GM12865 (cell line): ENCODE measurements at regions not wholly inside any gene's neighbourhood (a gene's known extent, or its start where the extent isn't known, plus 50 kb on each side); places are given as distances from the start of the nearest gene placed in this dataset.

Experiments used
- DNase-seq: peaks from one replicate; pipeline ENCODE4 v3.0.0; 2010; ENCODE audit warnings: low read depth
- H3K4me3 ChIP-seq: 2 replicates; pipeline ENCODE4 v1.5.1; 2011; ENCODE audit warnings: mild to moderate bottlenecking, low read depth, low read length, control low read depth
- TF ChIP-seq, protein P1 (sequence below): IDR thresholded peaks from 2 replicates; pipeline ENCODE4 v1.5.1; 2011; ENCODE audit warnings: low read length, control low read depth, low read depth, inconsistent platforms; ENCODE audit not compliant: insufficient read depth; ENCODE audit errors: missing control alignments

DNA sequence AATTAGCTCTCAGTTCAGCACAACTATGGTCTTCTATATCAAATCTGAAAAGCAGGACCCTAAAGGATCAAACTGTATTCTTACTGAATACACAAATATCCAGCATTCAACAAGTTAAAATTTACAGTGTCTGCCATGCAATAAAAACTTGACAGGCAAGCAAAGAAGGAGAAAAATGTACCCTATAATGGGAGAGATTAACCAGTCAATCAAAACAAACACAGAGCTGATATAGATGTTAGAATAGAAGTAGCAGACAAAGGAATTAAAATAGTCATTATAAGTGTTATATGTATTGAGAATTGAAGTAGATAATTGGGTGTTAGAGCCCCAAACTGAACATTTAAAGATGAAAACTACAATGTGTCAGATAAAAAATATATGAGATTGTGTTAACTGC is 914.9 kb downstream of the EPHA7 start:
- TF ChIP-seq, protein P1, sequence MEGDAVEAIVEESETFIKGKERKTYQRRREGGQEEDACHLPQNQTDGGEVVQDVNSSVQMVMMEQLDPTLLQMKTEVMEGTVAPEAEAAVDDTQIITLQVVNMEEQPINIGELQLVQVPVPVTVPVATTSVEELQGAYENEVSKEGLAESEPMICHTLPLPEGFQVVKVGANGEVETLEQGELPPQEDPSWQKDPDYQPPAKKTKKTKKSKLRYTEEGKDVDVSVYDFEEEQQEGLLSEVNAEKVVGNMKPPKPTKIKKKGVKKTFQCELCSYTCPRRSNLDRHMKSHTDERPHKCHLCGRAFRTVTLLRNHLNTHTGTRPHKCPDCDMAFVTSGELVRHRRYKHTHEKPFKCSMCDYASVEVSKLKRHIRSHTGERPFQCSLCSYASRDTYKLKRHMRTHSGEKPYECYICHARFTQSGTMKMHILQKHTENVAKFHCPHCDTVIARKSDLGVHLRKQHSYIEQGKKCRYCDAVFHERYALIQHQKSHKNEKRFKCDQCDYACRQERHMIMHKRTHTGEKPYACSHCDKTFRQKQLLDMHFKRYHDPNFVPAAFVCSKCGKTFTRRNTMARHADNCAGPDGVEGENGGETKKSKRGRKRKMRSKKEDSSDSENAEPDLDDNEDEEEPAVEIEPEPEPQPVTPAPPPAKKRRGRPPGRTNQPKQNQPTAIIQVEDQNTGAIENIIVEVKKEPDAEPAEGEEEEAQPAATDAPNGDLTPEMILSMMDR, result no peak
- no peak for DNase-seq
- no peak overlapping the region for H3K4me3 ChIP-seq

DNA sequence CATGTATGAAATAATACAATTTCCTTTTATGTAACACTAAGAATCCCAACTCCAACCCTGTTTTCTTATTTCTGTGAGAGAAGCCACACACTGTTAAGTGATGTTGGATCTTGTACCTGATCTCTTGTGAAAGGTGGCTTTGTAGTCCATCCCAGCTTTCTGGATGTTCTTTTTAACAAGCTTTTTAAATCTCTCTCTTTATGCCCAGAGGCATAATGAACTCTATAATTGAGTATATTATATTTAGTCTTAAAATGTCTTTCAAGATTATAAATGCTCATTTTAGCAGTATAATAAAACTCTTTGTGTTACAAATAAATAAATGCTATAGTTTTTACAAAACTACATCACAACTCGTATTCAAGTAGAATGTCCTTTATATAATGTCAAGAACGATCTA is 922.1 kb downstream of the EPHA7 start:
- TF ChIP-seq, protein P1, result no peak
- H3K4me3 ChIP-seq, result no peak overlapping the region
- no peak for DNase-seq

DNA sequence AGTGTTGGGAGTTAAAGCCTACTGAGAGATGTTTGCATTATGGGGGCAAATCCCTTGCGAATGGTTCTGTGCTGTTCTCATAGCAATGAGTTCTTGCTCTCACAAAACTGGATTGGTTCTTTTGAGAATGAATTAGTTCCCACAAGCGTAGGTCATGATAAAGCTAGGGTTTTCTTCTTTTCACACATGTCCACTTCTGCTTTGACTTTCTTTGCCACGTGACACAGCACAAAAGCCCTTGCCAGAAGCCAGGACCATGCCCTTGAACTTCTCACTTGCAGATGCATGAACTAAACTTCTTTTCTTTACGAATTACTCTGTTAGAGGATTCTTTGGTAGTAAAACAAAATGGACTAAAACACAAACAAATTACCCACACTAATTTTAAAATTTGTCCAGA is 922.8 kb downstream of the EPHA7 start:
- TF ChIP-seq, protein P1, result no peak
- no peak for DNase-seq
- H3K4me3 ChIP-seq, result no peak overlapping the region

DNA sequence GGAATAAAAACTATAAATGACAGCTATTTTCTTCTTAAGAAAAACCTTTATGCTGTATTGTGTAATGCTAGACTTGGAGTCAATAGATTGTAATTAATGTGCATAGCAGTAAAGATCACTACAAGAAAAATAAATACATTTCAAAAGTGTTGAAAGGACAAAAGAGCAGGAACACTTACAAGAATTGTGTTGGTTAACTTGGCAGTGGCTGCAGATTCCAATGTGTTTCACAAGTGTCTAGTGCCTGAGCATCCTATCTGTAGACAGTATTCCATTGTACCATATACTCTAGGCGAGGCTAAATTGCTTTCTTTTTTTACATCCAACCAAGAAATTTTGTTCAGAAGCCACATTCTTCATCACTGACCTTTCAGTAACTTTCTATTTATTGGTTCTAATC is 924.1 kb downstream of the EPHA7 start:
- TF ChIP-seq, protein P1, result no peak
- DNase-seq, result no peak
- H3K4me3 ChIP-seq, result no peak overlapping the region

DNA sequence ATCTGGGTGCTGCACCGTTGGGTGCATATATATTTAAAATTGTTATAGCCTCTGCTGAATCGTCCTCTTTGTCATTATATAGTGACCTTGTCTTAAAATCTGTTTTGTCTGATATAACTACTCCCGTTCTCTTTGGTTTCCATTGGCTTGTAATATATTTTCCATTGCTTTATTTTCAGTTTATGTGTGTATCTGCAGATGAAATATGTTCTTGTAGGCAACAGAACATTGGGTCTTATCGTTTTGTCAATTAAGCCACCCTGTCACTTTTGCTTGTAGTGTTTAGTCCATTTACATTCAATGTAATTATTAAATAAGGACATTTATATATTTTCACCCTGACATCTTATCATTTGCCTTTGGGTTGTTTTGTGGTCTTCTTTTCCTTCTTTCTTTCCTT is 933.9 kb downstream of the EPHA7 start:
- no peak for DNase-seq
- H3K4me3 ChIP-seq, result no peak overlapping the region
- TF ChIP-seq, protein P1, result no peak

DNA sequence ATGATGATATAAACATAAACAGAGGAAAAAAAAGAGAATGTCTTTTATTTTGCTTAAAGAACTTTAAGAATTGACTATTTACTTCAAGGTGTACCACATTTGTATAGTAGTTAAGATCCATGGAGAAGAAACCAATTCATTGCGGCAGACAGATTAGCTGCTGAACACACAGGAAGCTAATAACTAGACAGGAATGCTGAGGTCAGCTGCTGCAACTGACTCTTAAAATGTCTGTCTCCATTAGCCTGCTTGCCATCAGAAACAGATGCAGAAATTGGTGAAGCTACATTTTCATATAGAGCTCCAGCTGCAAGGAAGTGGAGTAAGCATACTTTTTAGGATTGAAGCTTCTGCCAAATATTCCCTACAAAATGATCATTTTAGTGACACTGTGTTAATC is 939.5 kb downstream of the EPHA7 start:
- DNase-seq, result no peak
- H3K4me3 ChIP-seq, result no peak overlapping the region
- TF ChIP-seq, protein P1, result no peak

DNA sequence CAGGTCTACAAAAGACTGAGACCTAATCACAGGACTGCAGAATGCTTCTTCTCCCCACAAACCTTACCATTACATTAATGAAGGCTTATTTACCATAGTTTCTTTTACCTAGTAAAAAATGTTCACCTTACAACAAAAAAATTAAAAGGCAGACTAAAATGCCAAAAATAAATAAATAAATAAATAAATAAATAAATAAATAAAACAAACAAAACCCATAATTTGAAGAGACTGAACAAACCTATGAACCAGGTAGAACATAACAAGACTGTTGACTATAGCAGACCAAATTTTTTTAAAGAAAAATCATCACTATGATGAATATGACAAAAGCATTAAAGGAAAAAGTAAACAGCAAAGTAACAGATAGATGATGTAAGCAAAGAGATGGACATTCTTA is 946.3 kb downstream of the EPHA7 start:
- H3K4me3 ChIP-seq, result no peak overlapping the region
- DNase-seq, result no peak
- TF ChIP-seq, protein P1, result no peak
